Stimulated activated CD8-positive, alpha-beta memory T cell treated with anti-CD3 and anti-CD28 coated beads, Interleukin-7, amount 100 ng/mL, for 48 hours (primary cell): ENCODE measurements at regions not wholly inside any gene's neighbourhood (a gene's known extent, or its start where the extent isn't known, plus 50 kb on each side); places are given as distances from the start of the nearest gene placed in this dataset.

Source experiments
- DNase-seq, 2 donors: peaks; one replicate each; pipeline ENCODE4 v3.0.0-alpha.2; 2020; ENCODE audit warnings: low read depth in 1 of 2; ENCODE audit errors: extremely low read depth in 1 of 2

GRCh38 chr1:222910699-222911098 is 95.9 kb downstream of the DISP1 start:
- DNase-seq = no peak

- DNase-seq = no peak
Measured at GRCh38 chr1:222911866-222912265, 97.0 kb downstream of the DISP1 start.

- no peak for DNase-seq
Measured at GRCh38 chr1:222912730-222913129, 97.9 kb downstream of the DISP1 start.

- no peak for DNase-seq
Measured at GRCh38 chr1:222914861-222915632, 100.2 kb downstream of the DISP1 start.

GRCh38 chr1:222916100-222916499 is 101.3 kb downstream of the DISP1 start:
- no peak for DNase-seq

- no peak for DNase-seq
Measured at GRCh38 chr1:222918801-222919477, 104.1 kb downstream of the DISP1 start.

GRCh38 chr1:222919478-222919865 is 104.6 kb downstream of the DISP1 start:
- DNase-seq = no peak

- DNase-seq = no peak
Measured at GRCh38 chr1:222920169-222920568, 105.3 kb downstream of the DISP1 start.

- no peak for DNase-seq
Measured at GRCh38 chr1:222921945-222922344, 107.1 kb downstream of the DISP1 start.

GRCh38 chr1:222923506-222923905 is 108.7 kb downstream of the DISP1 start:
- DNase-seq = no peak

GRCh38 chr1:222924136-222924706 is 109.4 kb downstream of the DISP1 start:
- DNase-seq = no peak

GRCh38 chr1:222926566-222926965 is 111.7 kb downstream of the DISP1 start:
- DNase-seq = no peak

- DNase-seq = no peak
Measured at GRCh38 chr1:222927031-222927430, 112.2 kb downstream of the DISP1 start.

- no peak for DNase-seq
Measured at GRCh38 chr1:222928212-222928611, 113.4 kb downstream of the DISP1 start.

GRCh38 chr1:222930070-222930469 is 115.2 kb downstream of the DISP1 start:
- DNase-seq = no peak

GRCh38 chr1:222931023-222931422 is 116.2 kb downstream of the DISP1 start:
- DNase-seq = no peak

- no peak for DNase-seq
Measured at GRCh38 chr1:222933273-222933672, 118.4 kb downstream of the DISP1 start.

GRCh38 chr1:222935239-222935900 is 120.5 kb downstream of the DISP1 start:
- DNase-seq = no peak

- no peak for DNase-seq
Measured at GRCh38 chr1:222936042-222936441, 121.2 kb downstream of the DISP1 start.

GRCh38 chr1:222938986-222939385 is 124.1 kb downstream of the DISP1 start:
- no peak for DNase-seq

GRCh38 chr1:222940095-222940494 is 125.3 kb downstream of the DISP1 start:
- DNase-seq = no peak

GRCh38 chr1:222940906-222941305 is 126.1 kb downstream of the DISP1 start:
- DNase-seq = no peak
